A549 (cell line): ENCODE measurements at regions not wholly inside any gene's neighbourhood (a gene's known extent, or its start where the extent isn't known, plus 50 kb on each side); places are given as distances from the start of the nearest gene placed in this dataset.

Experiments used
- ATAC-seq, 2 experiments: fragments of 200-7000 bp in 1 of 2; fragments of >200 bp in 1 of 2; cut with Nextera tagmentation in 1 of 2; cut with Tn5 transposase in 1 of 2; 3 replicates each; pipeline versions ENCODE4 v1.8.0 to v1.9.1; 2018 to 2020; ENCODE audit warnings: mild to moderate bottlenecking in 1 of 2, moderate library complexity in 1 of 2
- CTCF ChIA-PET: fragments of 300-600 bp; sonication (Branson Sonifier 250); formaldehyde crosslinking; extraction: SDS; loops from one replicate; lab custom pipeline; 2021; ENCODE audit warnings: antibody characterized with exemption, inconsistent platforms; lab: Yijun Ruan, JAX
- POLR2A ChIA-PET: fragments of 350-600 bp; formaldehyde crosslinking; extraction: SDS; loops from one replicate; lab custom pipeline; 2021; ENCODE audit warnings: antibody characterized with exemption, inconsistent platforms; lab: Yijun Ruan, JAX
- DNase-seq, 2 experiments: peaks; one replicate each; pipeline versions ENCODE4 v3.0.0 to v3.0.0-alpha.2; 2011 to 2016; ENCODE audit warnings: low read depth in 1 of 2, low spot score in 1 of 2
- FAIRE-seq: peaks from 2 replicates; lab custom pipeline; 2011; peaks lifted over from hg19 to GRCh38; lab: Jason Lieb, UNC
- H3K27ac ChIP-seq, 2 experiments: fragments of >200 bp; sonication (Bioruptor Twin); formaldehyde crosslinking; 3 replicates each; pipeline ENCODE4 v1.5.1; 2016 to 2017
- H3K4me1 ChIP-seq: fragments of >200 bp; sonication (Bioruptor Twin); formaldehyde crosslinking; 3 replicates; pipeline ENCODE4 v1.6.1; 2016
- H3K4me2 ChIP-seq: fragments of >200 bp; sonication (Bioruptor Twin); formaldehyde crosslinking; 3 replicates; pipeline ENCODE4 v1.6.1; 2016
- H3K4me3 ChIP-seq: fragments of >200 bp; sonication (Bioruptor Twin); formaldehyde crosslinking; 3 replicates; pipeline ENCODE4 v1.5.1; 2016
- H3K9me3 ChIP-seq: fragments of >200 bp; sonication (Bioruptor Twin); formaldehyde crosslinking; 3 replicates; pipeline ENCODE4 v1.6.1; 2016
- CBX8 ChIP-seq: fragments of 200-600 bp; sonication (generic); IDR thresholded peaks from 2 replicates; pipeline ENCODE4 v1.6.1; 2016
- EHF ChIP-seq: fragments of 250-450 bp; sonication (Bioruptor Pico); IDR thresholded peaks from 2 replicates; pipeline ENCODE4 v1.5.0; 2020; ENCODE audit warnings: mild to moderate bottlenecking
- EHMT2 ChIP-seq: fragments of 200-600 bp; sonication (generic); IDR thresholded peaks from 2 replicates; pipeline ENCODE4 v1.6.1; 2016; ENCODE audit warnings: antibody characterized with exemption, low read depth, mild to moderate bottlenecking, moderate library complexity
- EP300 ChIP-seq, 2 experiments: fragments of >200 bp; sonication (Bioruptor Twin); formaldehyde crosslinking; IDR thresholded peaks; 2 replicates in 1 of 2; 3 replicates in 1 of 2; pipeline ENCODE4 v1.6.1; 2016 to 2017
- FOSL2 ChIP-seq, 2 experiments: fragments of 450-650 bp in 1 of 2; fragments of >200 bp in 1 of 2; sonication (Bioruptor Twin) in 1 of 2; formaldehyde crosslinking; IDR thresholded peaks; 2 replicates each; pipeline versions ENCODE4 v1.5.0 to v1.6.1; 2016 to 2020; ENCODE audit warnings: mild to moderate bottlenecking in 1 of 2, moderate library complexity in 1 of 2
- FOXS1 ChIP-seq: fragments of 250-450 bp; sonication (Bioruptor Pico); IDR thresholded peaks from 2 replicates; pipeline ENCODE4 v1.5.0; 2020; ENCODE audit warnings: mild to moderate bottlenecking, moderate library complexity
- HDAC2 ChIP-seq: fragments of 200-600 bp; sonication (generic); IDR thresholded peaks from 2 replicates; pipeline ENCODE4 v1.6.1; 2016
- HOXA7 ChIP-seq: fragments of 250-450 bp; sonication (Bioruptor Pico); IDR thresholded peaks from 2 replicates; pipeline ENCODE4 v1.5.0; 2020; ENCODE audit warnings: mild to moderate bottlenecking, moderate library complexity
- JUN ChIP-seq, 2 experiments: fragments of >200 bp; sonication (Bioruptor Twin); formaldehyde crosslinking; IDR thresholded peaks; 2 replicates in 1 of 2; 3 replicates in 1 of 2; pipeline ENCODE4 v1.6.1; 2016 to 2017
- MAFK ChIP-seq: fragments of 450-650 bp; IDR thresholded peaks from 2 replicates; pipeline ENCODE4 v1.6.1; 2014; ENCODE audit not compliant: partially characterized antibody
- MAZ ChIP-seq: fragments of 150-350 bp; IDR thresholded peaks from 2 replicates; pipeline ENCODE4 v1.6.1; 2014; ENCODE audit warnings: antibody characterized with exemption, low read depth, low read length, borderline replicate concordance
- MYC ChIP-seq: IDR thresholded peaks from 2 replicates; pipeline ENCODE4 v1.6.1; 2012; ENCODE audit warnings: mild to moderate bottlenecking, inconsistent platforms, low read length, improper control_type of control experiment, borderline replicate concordance
- NPAS2 ChIP-seq: fragments of 250-450 bp; sonication (Bioruptor Pico); IDR thresholded peaks from 2 replicates; pipeline ENCODE4 v1.8.0; 2022; ENCODE audit warnings: mild to moderate bottlenecking, moderate library complexity, borderline replicate concordance
- NR3C1 ChIP-seq: fragments of >200 bp; sonication (Bioruptor Twin); formaldehyde crosslinking; IDR thresholded peaks from 3 replicates; pipeline ENCODE4 v1.6.1; 2017
- PHF8 ChIP-seq: fragments of 200-600 bp; sonication (generic); IDR thresholded peaks from 2 replicates; pipeline ENCODE4 v1.6.1; 2016; ENCODE audit warnings: low read depth, mild to moderate bottlenecking, antibody characterized with exemption, moderate library complexity, borderline replicate concordance
- RCOR1 ChIP-seq: fragments of 150-350 bp; IDR thresholded peaks from 2 replicates; pipeline ENCODE4 v1.6.1; 2014; ENCODE audit warnings: antibody characterized with exemption, low read length, low read depth
- RFX5 ChIP-seq: fragments of 450-650 bp; IDR thresholded peaks from 2 replicates; pipeline ENCODE4 v1.7.1; 2014; ENCODE audit warnings: antibody characterized with exemption, mild to moderate bottlenecking, moderate library complexity
- RNF2 ChIP-seq: fragments of 200-600 bp; sonication (generic); IDR thresholded peaks from 2 replicates; pipeline ENCODE4 v1.6.1; 2016; ENCODE audit warnings: low read depth, mild to moderate bottlenecking, antibody characterized with exemption, moderate library complexity, borderline replicate concordance
- SMC3 ChIP-seq: fragments of >200 bp; sonication (Bioruptor Twin); formaldehyde crosslinking; IDR thresholded peaks from 3 replicates; pipeline ENCODE4 v1.6.1; 2018; ENCODE audit warnings: inconsistent platforms
- SREBF2 ChIP-seq: fragments of 450-650 bp; IDR thresholded peaks from 2 replicates; pipeline ENCODE4 v1.6.1; 2014; ENCODE audit warnings: mild to moderate bottlenecking, moderate library complexity
- TP53 ChIP-seq: fragments of 250-450 bp; sonication (Bioruptor Pico); IDR thresholded peaks from 2 replicates; pipeline ENCODE4 v1.5.0; 2021; ENCODE audit warnings: mild to moderate bottlenecking, moderate library complexity
- WGBS: methylation state at CpG from one replicate; pipeline ENCODE4 v1.1.6; 2017; ENCODE audit errors: missing lambda C conversion rate; 5-methylcytosine and 5-hydroxymethylcytosine counted together
- TF ChIP-seq, protein P1 (sequence below): IDR thresholded peaks from 2 replicates; pipeline ENCODE4 v1.6.1; 2012; ENCODE audit warnings: low read depth, borderline replicate concordance
- TF ChIP-seq, protein P2 (sequence below): fragments of >200 bp; sonication (Bioruptor Twin); formaldehyde crosslinking; IDR thresholded peaks from 3 replicates; pipeline ENCODE4 v1.6.1; 2016
- TF ChIP-seq, protein P3 (sequence below): IDR thresholded peaks from 2 replicates; pipeline ENCODE4 v1.6.1; 2012
- TF ChIP-seq, protein P4 (sequence below): fragments of >200 bp; sonication (Bioruptor Twin); formaldehyde crosslinking; IDR thresholded peaks from 2 replicates; pipeline ENCODE4 v1.6.1; 2016

DNA sequence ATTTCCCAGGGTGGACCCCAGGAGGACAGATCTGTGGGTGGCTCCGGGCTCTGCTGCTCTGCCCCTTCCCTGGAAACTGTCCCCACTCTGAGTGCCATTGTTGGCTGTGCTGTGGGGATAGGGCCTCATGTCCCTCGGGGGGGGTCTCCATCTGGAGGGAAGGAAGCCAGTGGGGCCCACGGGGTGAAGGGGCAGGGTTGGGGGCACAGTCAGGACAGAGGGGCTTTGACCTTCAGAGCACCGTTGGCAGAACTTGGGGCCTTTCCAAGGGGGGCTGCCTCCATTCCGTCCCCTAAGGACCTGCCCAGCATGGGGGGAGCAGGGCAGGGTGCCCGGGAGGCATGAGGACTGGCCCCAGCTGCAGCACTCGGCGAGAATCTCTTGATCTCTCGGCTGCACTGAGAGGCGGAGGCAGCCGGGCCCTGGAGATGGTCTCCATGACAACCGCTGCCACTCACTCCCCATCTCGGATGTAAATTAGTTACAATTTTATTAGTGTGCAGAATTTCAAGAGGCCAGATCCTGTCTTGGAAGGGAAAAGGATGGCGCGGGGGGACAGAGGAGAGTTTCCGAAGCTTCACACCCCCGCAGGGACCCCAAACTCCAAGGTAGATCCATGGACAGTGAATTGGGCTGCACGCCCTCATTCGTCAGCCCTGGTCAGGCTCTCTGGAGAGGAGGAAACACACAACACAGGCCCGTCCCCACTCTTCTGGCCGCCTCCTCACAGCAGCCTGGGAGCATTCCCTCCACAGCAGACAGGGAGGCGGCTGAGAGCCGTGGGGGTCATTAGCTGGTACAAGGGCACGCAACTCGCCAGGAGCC, 216.2 kb upstream of the IER5L start:
- Histone ChIP-seq H3K4me2 (no peak overlapping the region), H3K4me1 (no peaks in the 10 kb centered on the region), H3K4me3 (no peak overlapping the region), H3K27ac (peak overlapping the region in 1 of 2 experiments; percentile 13; a peak in 1 of 6 replicates), H3K9me3 (no peaks in the 10 kb centered on the region; the same call in 2 of the 3 replicates)
- POLR2A ChIA-PET: no interaction called here
- FAIRE-seq (no peak), ATAC-seq (no peak), DNase-seq (no peak)
- TF ChIP-seq EHMT2 (no peak), HOXA7 (no peak), EP300 (IDR thresholded peaks at IDR 0.05) (no peak), SREBF2 (no peak), RNF2 (no peak), NPAS2 (CRISPR knock-in tag) (no peak), JUN (IDR thresholded peaks at IDR 0.05) (no peak), NR3C1 (no peak)
- TF ChIP-seq, protein P1, sequence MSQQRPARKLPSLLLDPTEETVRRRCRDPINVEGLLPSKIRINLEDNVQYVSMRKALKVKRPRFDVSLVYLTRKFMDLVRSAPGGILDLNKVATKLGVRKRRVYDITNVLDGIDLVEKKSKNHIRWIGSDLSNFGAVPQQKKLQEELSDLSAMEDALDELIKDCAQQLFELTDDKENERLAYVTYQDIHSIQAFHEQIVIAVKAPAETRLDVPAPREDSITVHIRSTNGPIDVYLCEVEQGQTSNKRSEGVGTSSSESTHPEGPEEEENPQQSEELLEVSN: no peak
- 72% methylated on average over 23 of the region's 25 CpGs for WGBS
- CTCF ChIA-PET: no interaction called here

DNA sequence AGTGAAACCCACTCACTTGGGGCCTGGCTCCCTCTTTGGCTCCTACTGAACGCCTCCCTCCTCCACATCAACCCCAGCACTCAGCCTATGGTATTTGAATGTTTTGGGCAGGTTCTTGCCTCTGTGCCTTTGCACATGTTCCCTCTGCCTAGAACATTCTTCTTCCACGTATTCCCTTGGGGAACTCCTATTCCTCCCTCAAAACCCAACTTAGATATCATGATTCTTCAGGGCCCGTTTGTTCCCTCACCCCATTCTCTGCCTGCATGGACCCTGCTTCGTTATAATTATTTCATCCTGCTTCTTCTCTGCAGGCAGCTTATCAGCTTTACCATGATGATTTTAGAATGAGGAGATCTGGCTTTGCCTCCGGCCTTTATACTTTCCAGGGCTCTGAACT, 215.0 kb upstream of the IER5L start:
- TF ChIP-seq PHF8 (no peak), HDAC2 (no peak), TP53 (CRISPR knock-in tag) (no peak), MYC (no peak), MAZ (no peak), FOXS1 (CRISPR knock-in tag) (no peak), NPAS2 (CRISPR knock-in tag) (no peak), RCOR1 (no peak), EHF (CRISPR knock-in tag) (no peak), NR3C1 (no peak), RFX5 (no peak), RNF2 (no peak), MAFK (no peak), SMC3 (no peak), CBX8 (no peak), FOSL2 (IDR thresholded peaks at IDR 0.05) (no peak), FOSL2 (CRISPR knock-in tag; IDR thresholded peaks at IDR 0.05) (no peak)
- TF ChIP-seq, protein P2, sequence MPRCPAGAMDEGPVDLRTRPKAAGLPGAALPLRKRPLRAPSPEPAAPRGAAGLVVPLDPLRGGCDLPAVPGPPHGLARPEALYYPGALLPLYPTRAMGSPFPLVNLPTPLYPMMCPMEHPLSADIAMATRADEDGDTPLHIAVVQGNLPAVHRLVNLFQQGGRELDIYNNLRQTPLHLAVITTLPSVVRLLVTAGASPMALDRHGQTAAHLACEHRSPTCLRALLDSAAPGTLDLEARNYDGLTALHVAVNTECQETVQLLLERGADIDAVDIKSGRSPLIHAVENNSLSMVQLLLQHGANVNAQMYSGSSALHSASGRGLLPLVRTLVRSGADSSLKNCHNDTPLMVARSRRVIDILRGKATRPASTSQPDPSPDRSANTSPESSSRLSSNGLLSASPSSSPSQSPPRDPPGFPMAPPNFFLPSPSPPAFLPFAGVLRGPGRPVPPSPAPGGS: no peak
- TF ChIP-seq, protein P3, sequence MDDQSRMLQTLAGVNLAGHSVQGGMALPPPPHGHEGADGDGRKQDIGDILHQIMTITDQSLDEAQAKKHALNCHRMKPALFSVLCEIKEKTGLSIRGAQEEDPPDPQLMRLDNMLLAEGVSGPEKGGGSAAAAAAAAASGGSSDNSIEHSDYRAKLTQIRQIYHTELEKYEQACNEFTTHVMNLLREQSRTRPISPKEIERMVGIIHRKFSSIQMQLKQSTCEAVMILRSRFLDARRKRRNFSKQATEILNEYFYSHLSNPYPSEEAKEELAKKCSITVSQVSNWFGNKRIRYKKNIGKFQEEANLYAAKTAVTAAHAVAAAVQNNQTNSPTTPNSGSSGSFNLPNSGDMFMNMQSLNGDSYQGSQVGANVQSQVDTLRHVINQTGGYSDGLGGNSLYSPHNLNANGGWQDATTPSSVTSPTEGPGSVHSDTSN: no peak
- TF ChIP-seq, protein P4, sequence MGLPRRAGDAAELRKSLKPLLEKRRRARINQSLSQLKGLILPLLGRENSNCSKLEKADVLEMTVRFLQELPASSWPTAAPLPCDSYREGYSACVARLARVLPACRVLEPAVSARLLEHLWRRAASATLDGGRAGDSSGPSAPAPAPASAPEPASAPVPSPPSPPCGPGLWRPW: no peak
- FAIRE-seq: no peak
- H3K27ac ChIP-seq: no peak overlapping the region
- no peaks in the 10 kb centered on the region for H3K4me1 ChIP-seq
- WGBS: 81% methylated on average over 5 of the region's 5 CpGs
- no peak for DNase-seq
- ChIA-PET CTCF (no interaction called here), POLR2A (no interaction called here)
- H3K4me3 ChIP-seq: no peak overlapping the region
- no peaks in the 10 kb centered on the region; the same call in 2 of the 3 replicates for H3K9me3 ChIP-seq
- no peak for ATAC-seq
- H3K4me2 ChIP-seq: no peak overlapping the region
